NCI-H774 (cell line): ENCODE measurements at regions not wholly inside any gene's neighbourhood (a gene's known extent, or its start where the extent isn't known, plus 50 kb on each side); places are given as distances from the start of the nearest gene placed in this dataset.

Experiments used
- DNase-seq: peaks from one replicate; lab custom pipeline; 2025; lab: John Stamatoyannopoulos, UW

- DNase-seq = no peak
These were observed 431.0 kb upstream of the ADGRL4 start for GRCh38 chr1:79437540-79437939.

- no peak for DNase-seq
These were observed 424.8 kb upstream of the ADGRL4 start for GRCh38 chr1:79431340-79431739.

GRCh38 chr1:79430437-79430836 is 423.9 kb upstream of the ADGRL4 start:
- no peak for DNase-seq

- DNase-seq = no peak
These were observed 416.2 kb upstream of the ADGRL4 start for GRCh38 chr1:79422726-79423125.

GRCh38 chr1:79398501-79398900 is 392.0 kb upstream of the ADGRL4 start:
- DNase-seq = no peak

- DNase-seq = no peak
These were observed 390.4 kb upstream of the ADGRL4 start for GRCh38 chr1:79396901-79397300.

GRCh38 chr1:79388694-79389361 is 382.3 kb upstream of the ADGRL4 start:
- DNase-seq = no peak

GRCh38 chr1:79386730-79387129 is 380.2 kb upstream of the ADGRL4 start:
- DNase-seq = no peak

GRCh38 chr1:79380078-79380477 is 373.5 kb upstream of the ADGRL4 start:
- DNase-seq = no peak

GRCh38 chr1:79376106-79376505 is 369.6 kb upstream of the ADGRL4 start:
- no peak for DNase-seq

GRCh38 chr1:79375352-79375751 is 368.8 kb upstream of the ADGRL4 start:
- DNase-seq = no peak

- no peak for DNase-seq
These were observed 367.9 kb upstream of the ADGRL4 start for GRCh38 chr1:79374397-79374796.

- peak; percentile 63 for DNase-seq
These were observed 367.1 kb upstream of the ADGRL4 start for GRCh38 chr1:79373481-79374125.

GRCh38 chr1:79371802-79372201 is 365.3 kb upstream of the ADGRL4 start:
- DNase-seq = no peak

- no peak for DNase-seq
These were observed 362.6 kb upstream of the ADGRL4 start for GRCh38 chr1:79369091-79369490.

- no peak for DNase-seq
These were observed 358.4 kb upstream of the ADGRL4 start for GRCh38 chr1:79364896-79365295.

- peak; percentile 48 for DNase-seq
These were observed 356.9 kb upstream of the ADGRL4 start for GRCh38 chr1:79363430-79363829.

GRCh38 chr1:79362470-79362869 is 355.9 kb upstream of the ADGRL4 start:
- no peak for DNase-seq

- DNase-seq = no peak
These were observed 348.6 kb upstream of the ADGRL4 start for GRCh38 chr1:79355090-79355489.

GRCh38 chr1:79353224-79353623 is 346.7 kb upstream of the ADGRL4 start:
- no peak for DNase-seq

GRCh38 chr1:79326875-79327274 is 320.3 kb upstream of the ADGRL4 start:
- DNase-seq = no peak

- no peak for DNase-seq
These were observed 319.2 kb upstream of the ADGRL4 start for GRCh38 chr1:79325705-79326104.

GRCh38 chr1:79325126-79325525 is 318.6 kb upstream of the ADGRL4 start:
- DNase-seq = no peak
